ENCODE measurements at regions not wholly inside any gene's neighbourhood (a gene's known extent, or its start where the extent isn't known, plus 50 kb on each side); places are given as distances from the start of the nearest gene placed in this dataset.
"Not testable (repeated sequence)": the region's sequence is repeated elsewhere in the genome, so short reads cannot be mapped to it uniquely, and the experiment has no call there.

DNA sequence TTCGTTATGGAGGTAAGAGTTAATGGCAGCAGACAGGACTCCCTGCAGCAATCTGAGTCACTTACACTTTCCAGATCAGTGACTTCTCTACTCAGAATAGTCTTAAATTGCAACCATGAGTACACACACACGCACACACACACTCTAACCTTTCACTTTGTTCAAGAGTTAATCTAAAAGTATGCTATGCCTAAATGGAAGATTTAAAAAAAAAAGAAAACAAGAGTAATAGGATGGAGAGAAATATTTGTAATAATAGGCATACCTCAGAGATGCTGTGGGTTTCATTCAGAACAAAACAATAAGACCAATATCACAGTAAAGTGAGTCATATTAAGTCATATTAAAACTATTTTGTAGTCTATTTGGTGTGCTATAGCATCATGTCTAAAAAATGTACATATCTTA lies 969.1 kb upstream of the PCDH10 start:
- Histone ChIP-seq H3K27me3 (ENCODE audit: control insufficient read depth, insufficient read depth, low read length) (no peaks in the 10 kb centered on the region), H3K27ac (ENCODE audit: low read depth, low read length) (no peak overlapping the region), H3K4me1 (ENCODE audit: control insufficient read depth, insufficient read depth, low read length) (no peaks in the 10 kb centered on the region), H3K4me3 (ENCODE audit: low read depth, low read length) (no peak overlapping the region), H3K36me3 (ENCODE audit: control insufficient read depth, insufficient read depth, low read length) (no peaks in the 10 kb centered on the region), H3K9me3 (ENCODE audit: control insufficient read depth, insufficient read depth, low read depth, low read length) (peaks cover 13% of the 10 kb centered on the region; the same call in 1 of the 2 replicates), H3K9ac (ENCODE audit: low read length) (no peak overlapping the region)

- no peaks in the 10 kb centered on the region for H3K27me3 ChIP-seq (ENCODE audit: control insufficient read depth, insufficient read depth, low read length)
- no peaks in the 10 kb centered on the region for H3K9me3 ChIP-seq (ENCODE audit: control insufficient read depth, insufficient read depth, low read depth, low read length)
- H3K36me3 ChIP-seq (ENCODE audit: control insufficient read depth, insufficient read depth, low read length), result no peaks in the 10 kb centered on the region
- no peak overlapping the region for H3K4me3 ChIP-seq (ENCODE audit: low read depth, low read length)
- H3K27ac ChIP-seq (ENCODE audit: low read depth, low read length), result no peak overlapping the region
- H3K9ac ChIP-seq (ENCODE audit: low read length), result no peak overlapping the region
- H3K4me1 ChIP-seq (ENCODE audit: control insufficient read depth, insufficient read depth, low read length), result no peaks in the 10 kb centered on the region
Measured at GRCh38 chr4:132195176-132195575, 953.9 kb upstream of the PCDH10 start.

- Histone ChIP-seq H3K4me3 (ENCODE audit: low read depth, low read length) (no peak overlapping the region), H3K36me3 (ENCODE audit: control insufficient read depth, insufficient read depth, low read length) (no peaks in the 10 kb centered on the region), H3K27me3 (ENCODE audit: control insufficient read depth, insufficient read depth, low read length) (no peaks in the 10 kb centered on the region), H3K27ac (ENCODE audit: low read depth, low read length) (no peak overlapping the region), H3K9me3 (ENCODE audit: control insufficient read depth, insufficient read depth, low read depth, low read length) (no peaks in the 10 kb centered on the region), H3K9ac (ENCODE audit: low read length) (no peak overlapping the region), H3K4me1 (ENCODE audit: control insufficient read depth, insufficient read depth, low read length) (peaks cover 5% of the 10 kb centered on the region; the same call in 1 of the 2 replicates)
Measured at GRCh38 chr4:132203618-132204017, 945.5 kb upstream of the PCDH10 start.

DNA sequence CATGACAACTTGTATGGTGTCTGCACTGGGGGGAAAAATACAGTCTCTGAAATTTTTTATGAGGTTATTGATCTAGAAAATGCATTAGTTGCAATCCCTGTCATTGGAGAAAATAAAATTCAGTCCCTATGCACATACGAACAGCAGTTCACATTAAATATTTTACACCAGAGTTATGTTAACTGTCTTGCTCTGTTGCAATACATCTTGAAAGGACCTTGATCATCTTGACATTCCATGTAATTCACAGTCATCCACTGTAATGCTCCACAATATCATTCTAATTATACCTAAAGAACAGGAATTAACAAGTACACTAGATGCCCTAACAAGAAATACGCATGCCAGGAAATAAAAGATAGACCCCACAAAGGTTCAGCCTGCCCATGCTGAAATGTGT lies 934.6 kb upstream of the PCDH10 start:
- Histone ChIP-seq H3K4me3 (ENCODE audit: low read depth, low read length) (no peak overlapping the region), H3K36me3 (ENCODE audit: control insufficient read depth, insufficient read depth, low read length) (no peaks in the 10 kb centered on the region), H3K4me1 (ENCODE audit: control insufficient read depth, insufficient read depth, low read length) (no peaks in the 10 kb centered on the region), H3K9ac (ENCODE audit: low read length) (no peak overlapping the region), H3K27ac (ENCODE audit: low read depth, low read length) (no peak overlapping the region), H3K9me3 (ENCODE audit: control insufficient read depth, insufficient read depth, low read depth, low read length) (no peaks in the 10 kb centered on the region), H3K27me3 (ENCODE audit: control insufficient read depth, insufficient read depth, low read length) (no peaks in the 10 kb centered on the region)

- H3K4me1 ChIP-seq (ENCODE audit: control insufficient read depth, insufficient read depth, low read length), result no peaks in the 10 kb centered on the region
- no peak overlapping the region for H3K4me3 ChIP-seq (ENCODE audit: low read depth, low read length)
- no peak overlapping the region for H3K9ac ChIP-seq (ENCODE audit: low read length)
Measured at GRCh38 chr4:132218406-132218805, 930.7 kb upstream of the PCDH10 start.

DNA sequence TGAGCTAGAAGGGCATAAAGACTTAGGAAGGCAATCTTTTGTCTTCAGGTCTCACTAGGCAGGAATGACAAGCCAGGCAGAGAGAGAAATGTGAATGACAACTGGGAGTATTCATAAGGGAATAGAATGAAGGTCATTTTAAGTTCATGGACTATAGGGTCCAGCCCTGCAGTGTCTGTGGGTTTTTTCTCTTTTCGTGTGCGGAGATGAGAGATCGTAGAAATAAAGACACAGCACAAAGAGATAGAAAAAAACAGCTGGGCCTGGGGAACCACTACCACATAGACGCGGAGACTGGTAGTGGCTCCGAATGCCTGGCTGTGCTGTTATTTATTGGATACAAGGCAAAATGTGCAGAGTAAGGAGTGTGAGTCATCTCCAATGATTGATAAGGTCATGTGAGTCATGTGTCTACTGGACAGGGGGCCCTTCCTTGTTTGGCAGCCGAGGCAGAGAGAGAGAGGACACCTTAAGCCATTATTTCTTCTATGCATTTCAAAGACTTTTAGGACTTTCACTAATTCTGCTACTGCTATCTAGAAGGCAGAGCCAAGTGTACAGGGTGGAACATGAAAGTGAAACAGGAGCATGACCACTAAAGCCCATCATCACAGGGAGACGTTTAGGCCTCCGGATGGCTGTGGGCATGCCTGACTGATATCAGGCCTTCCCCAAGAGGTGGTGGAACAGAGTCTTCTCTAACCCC lies 921.8 kb upstream of the PCDH10 start:
- peaks cover 48% of the 10 kb centered on the region for H3K9me3 ChIP-seq (ENCODE audit: control insufficient read depth, insufficient read depth, low read depth, low read length)
- H3K27ac ChIP-seq (ENCODE audit: low read depth, low read length), result no peak overlapping the region
- peaks cover 4% of the 10 kb centered on the region; the same call in 1 of the 2 replicates for H3K36me3 ChIP-seq (ENCODE audit: control insufficient read depth, insufficient read depth, low read length)
- no peak overlapping the region for H3K9ac ChIP-seq (ENCODE audit: low read length)
- no peaks in the 10 kb centered on the region for H3K27me3 ChIP-seq (ENCODE audit: control insufficient read depth, insufficient read depth, low read length)
- H3K4me1 ChIP-seq (ENCODE audit: control insufficient read depth, insufficient read depth, low read length), result no peaks in the 10 kb centered on the region
- no peak overlapping the region for H3K4me3 ChIP-seq (ENCODE audit: low read depth, low read length)

More at GRCh38 chr4:132218406-132218805, 930.7 kb upstream of the PCDH10 start:
- no peaks in the 10 kb centered on the region for H3K27me3 ChIP-seq (ENCODE audit: control insufficient read depth, insufficient read depth, low read length)
- peaks cover 9% of the 10 kb centered on the region for H3K9me3 ChIP-seq (ENCODE audit: control insufficient read depth, insufficient read depth, low read depth, low read length)
- no peaks in the 10 kb centered on the region for H3K36me3 ChIP-seq (ENCODE audit: control insufficient read depth, insufficient read depth, low read length)
- H3K27ac ChIP-seq (ENCODE audit: low read depth, low read length), result no peak overlapping the region

- not testable (repeated sequence) for H3K36me3 ChIP-seq (ENCODE audit: control insufficient read depth, insufficient read depth, low read length); H3K9ac ChIP-seq (ENCODE audit: low read length); H3K27ac ChIP-seq (ENCODE audit: low read depth, low read length); H3K4me1 ChIP-seq (ENCODE audit: control insufficient read depth, insufficient read depth, low read length); H3K4me3 ChIP-seq (ENCODE audit: low read depth, low read length); H3K27me3 ChIP-seq (ENCODE audit: control insufficient read depth, insufficient read depth, low read length)
- peaks cover 46% of the 10 kb centered on the region for H3K9me3 ChIP-seq (ENCODE audit: control insufficient read depth, insufficient read depth, low read depth, low read length)
Measured at GRCh38 chr4:132227857-132228165, 921.3 kb upstream of the PCDH10 start.

DNA sequence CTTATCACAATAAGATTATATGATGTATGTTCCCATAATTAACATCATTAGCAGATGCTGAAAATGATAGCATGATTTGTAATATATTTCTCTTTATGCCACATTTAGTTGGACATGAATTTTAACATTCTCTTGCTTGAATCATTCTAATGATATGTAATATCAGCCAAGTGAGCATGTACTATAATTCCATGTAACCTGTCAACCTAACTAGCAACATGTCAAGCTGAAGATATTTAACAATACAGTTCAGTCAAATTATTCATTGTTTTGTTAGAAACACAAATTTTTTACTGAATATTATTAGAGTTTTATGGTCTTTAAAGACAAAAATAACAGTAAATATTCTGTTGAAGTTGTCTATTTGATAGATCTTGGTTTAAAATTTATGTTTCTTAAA lies 920.4 kb upstream of the PCDH10 start:
- H3K27ac ChIP-seq (ENCODE audit: low read depth, low read length), result no peak overlapping the region
- peaks cover 4% of the 10 kb centered on the region; the same call in 1 of the 2 replicates for H3K36me3 ChIP-seq (ENCODE audit: control insufficient read depth, insufficient read depth, low read length)
- H3K9me3 ChIP-seq (ENCODE audit: control insufficient read depth, insufficient read depth, low read depth, low read length), result peaks cover 37% of the 10 kb centered on the region
- no peaks in the 10 kb centered on the region for H3K27me3 ChIP-seq (ENCODE audit: control insufficient read depth, insufficient read depth, low read length)
- H3K4me3 ChIP-seq (ENCODE audit: low read depth, low read length), result no peak overlapping the region
- no peak overlapping the region for H3K9ac ChIP-seq (ENCODE audit: low read length)
- no peaks in the 10 kb centered on the region for H3K4me1 ChIP-seq (ENCODE audit: control insufficient read depth, insufficient read depth, low read length)

DNA sequence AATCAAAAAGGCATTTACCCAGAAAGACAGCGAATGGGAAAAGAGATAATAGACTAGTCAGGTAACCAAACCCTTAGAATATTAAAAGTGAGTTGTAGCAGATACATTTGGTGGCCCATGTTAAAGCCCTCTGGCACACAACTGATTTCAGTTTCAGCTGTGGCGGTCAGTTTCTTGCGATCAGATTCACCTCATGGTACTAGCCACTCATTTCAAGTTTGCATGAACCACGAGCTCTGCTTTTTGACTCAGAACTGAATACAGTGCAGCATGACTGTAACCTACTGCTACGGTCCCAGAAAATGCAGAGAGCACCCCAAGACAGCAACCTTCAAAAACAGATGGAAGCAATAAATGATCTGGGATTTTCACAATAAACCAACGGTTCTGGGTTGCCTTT lies 919.1 kb upstream of the PCDH10 start:
- Histone ChIP-seq H3K9me3 (ENCODE audit: control insufficient read depth, insufficient read depth, low read depth, low read length) (peaks cover 25% of the 10 kb centered on the region), H3K36me3 (ENCODE audit: control insufficient read depth, insufficient read depth, low read length) (peaks cover 4% of the 10 kb centered on the region; the same call in 1 of the 2 replicates), H3K4me1 (ENCODE audit: control insufficient read depth, insufficient read depth, low read length) (no peaks in the 10 kb centered on the region), H3K4me3 (ENCODE audit: low read depth, low read length) (no peak overlapping the region), H3K27ac (ENCODE audit: low read depth, low read length) (no peak overlapping the region), H3K9ac (ENCODE audit: low read length) (no peak overlapping the region), H3K27me3 (ENCODE audit: control insufficient read depth, insufficient read depth, low read length) (no peaks in the 10 kb centered on the region)

- H3K27ac ChIP-seq (ENCODE audit: low read depth, low read length), result no peak overlapping the region
- H3K4me1 ChIP-seq (ENCODE audit: control insufficient read depth, insufficient read depth, low read length), result no peaks in the 10 kb centered on the region
- H3K36me3 ChIP-seq (ENCODE audit: control insufficient read depth, insufficient read depth, low read length), result no peaks in the 10 kb centered on the region
- 0 out of 2 replicates have a peak, but pooled peaks cover 3% of the 10 kb centered on the region for H3K9me3 ChIP-seq (ENCODE audit: control insufficient read depth, insufficient read depth, low read depth, low read length)
- H3K27me3 ChIP-seq (ENCODE audit: control insufficient read depth, insufficient read depth, low read length), result no peaks in the 10 kb centered on the region
- H3K9ac ChIP-seq (ENCODE audit: low read length), result no peak overlapping the region
- H3K4me3 ChIP-seq (ENCODE audit: low read depth, low read length), result no peak overlapping the region
Measured at GRCh38 chr4:132238697-132239096, 910.4 kb upstream of the PCDH10 start.

- Histone ChIP-seq H3K27ac (ENCODE audit: low read depth, low read length) (no peak overlapping the region), H3K4me3 (ENCODE audit: low read depth, low read length) (no peak overlapping the region)
Measured at GRCh38 chr4:132240081-132240480, 909.0 kb upstream of the PCDH10 start.

More at GRCh38 chr4:132240081-132240480, 909.0 kb upstream of the PCDH10 start:
- Histone ChIP-seq H3K9me3 (ENCODE audit: control insufficient read depth, insufficient read depth, low read depth, low read length) (0 out of 2 replicates have a peak, but pooled peaks cover 3% of the 10 kb centered on the region), H3K27me3 (ENCODE audit: control insufficient read depth, insufficient read depth, low read length) (no peaks in the 10 kb centered on the region), H3K9ac (ENCODE audit: low read length) (no peak overlapping the region), H3K36me3 (ENCODE audit: control insufficient read depth, insufficient read depth, low read length) (no peaks in the 10 kb centered on the region), H3K4me1 (ENCODE audit: control insufficient read depth, insufficient read depth, low read length) (no peaks in the 10 kb centered on the region)

Data from HUES6 (cell line).